Thymus (tissue), 11 donors: ENCODE measurements at regions not wholly inside any gene's neighbourhood (a gene's known extent, or its start where the extent isn't known, plus 50 kb on each side); places are given as distances from the start of the nearest gene placed in this dataset.

ENCODE experiments used
- DNase-seq, 9 donors: peaks; one replicate each; pipeline ENCODE4 v3.0.0-alpha.2; 2013; ENCODE audit warnings: low spot score in 9 of 9, low read depth in 6 of 9, missing footprints in 1 of 9
- H3K27ac ChIP-seq, 2 donors: one replicate each; pipeline ENCODE4 v1.5.1; 2013; ENCODE audit warnings: control low read depth in 1 of 2, low read depth in 1 of 2, low read length in 1 of 2, mild to moderate bottlenecking in 1 of 2, moderate library complexity in 1 of 2
- H3K27me3 ChIP-seq, 2 donors: one replicate each; pipeline ENCODE4 v1.5.1; 2013; ENCODE audit warnings: low read length in 1 of 2; ENCODE audit not compliant: control insufficient read depth in 2 of 2, insufficient read depth in 1 of 2
- H3K36me3 ChIP-seq, 2 donors: one replicate each; pipeline ENCODE4 v1.5.1; 2013; ENCODE audit warnings: low read length in 1 of 2, mild to moderate bottlenecking in 1 of 2, moderate library complexity in 1 of 2; ENCODE audit not compliant: control insufficient read depth in 2 of 2, insufficient read depth in 2 of 2
- H3K4me1 ChIP-seq, 2 donors: one replicate each; pipeline ENCODE4 v1.5.1; 2013; ENCODE audit warnings: low read length in 2 of 2; ENCODE audit not compliant: control insufficient read depth in 2 of 2, insufficient read depth in 2 of 2
- H3K4me3 ChIP-seq, 2 donors: one replicate each; pipeline ENCODE4 v1.5.1; 2013; ENCODE audit warnings: low read length in 2 of 2, control low read depth in 1 of 2, mild to moderate bottlenecking in 1 of 2
- H3K9me3 ChIP-seq, 2 donors: one replicate each; pipeline ENCODE4 v1.5.1; 2013; ENCODE audit warnings: low read length in 1 of 2, mild to moderate bottlenecking in 1 of 2; ENCODE audit not compliant: control insufficient read depth in 2 of 2, insufficient read depth in 1 of 2
- WGBS: extraction: QIAGEN DNeasy Blood & Tissue Kit; methylation state at CpG from one replicate; pipeline ENCODE4 v1.1.7; 2013; 5-methylcytosine and 5-hydroxymethylcytosine counted together
- donor health status: healthy.

DNA sequence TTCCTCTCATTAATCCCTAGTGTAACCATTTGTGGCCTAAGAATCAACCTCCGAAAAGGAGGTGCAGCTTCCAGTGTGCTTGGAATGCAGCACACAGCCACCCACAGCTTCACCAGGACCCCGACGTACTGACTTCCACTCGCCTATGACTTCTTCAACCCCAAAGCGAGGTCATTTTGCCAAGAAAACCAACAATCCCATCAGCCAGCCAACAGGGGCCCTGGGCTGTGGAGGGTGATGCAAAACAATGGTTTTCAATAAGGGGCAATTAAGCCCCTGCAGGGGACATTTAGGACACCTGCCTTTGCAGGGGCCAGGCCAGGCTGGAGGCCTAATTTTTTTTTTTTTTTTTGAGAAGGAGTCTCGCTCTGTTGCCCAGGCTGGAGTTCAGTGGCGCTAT, 158.1 kb upstream of the SKOR2 start:
- Histone ChIP-seq H3K4me3 (no peak overlapping the region), H3K36me3 (no peaks in the 10 kb centered on the region), H3K27ac (no peak overlapping the region), H3K27me3 (no peaks in the 10 kb centered on the region), H3K4me1 (no peaks in the 10 kb centered on the region), H3K9me3 (no peaks in the 10 kb centered on the region)
- no peak for DNase-seq
- WGBS: 95% methylated on average over 7 of the region's 7 CpGs

DNA sequence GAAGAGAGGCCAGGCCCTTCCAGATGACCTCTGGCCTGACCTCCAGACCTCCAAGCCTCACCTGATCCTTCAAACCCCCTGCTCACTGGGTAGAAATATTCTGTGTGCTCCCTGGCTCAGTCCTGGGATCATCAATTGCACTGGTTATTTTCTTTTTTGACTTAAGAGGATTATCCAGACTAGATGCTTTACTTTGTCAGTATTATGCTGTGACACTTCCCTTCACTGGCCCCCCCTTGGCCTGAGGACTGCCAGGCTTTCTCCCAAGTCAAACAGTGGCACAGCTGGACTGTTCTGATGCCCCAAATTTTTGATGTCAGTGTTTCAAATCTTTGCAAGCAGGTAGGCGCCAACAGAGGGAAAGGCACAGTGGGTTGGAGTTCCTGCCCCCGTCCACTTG, 156.3 kb upstream of the SKOR2 start:
- Histone ChIP-seq H3K27me3 (no peaks in the 10 kb centered on the region), H3K4me1 (no peaks in the 10 kb centered on the region), H3K27ac (no peak overlapping the region), H3K36me3 (no peaks in the 10 kb centered on the region), H3K9me3 (no peaks in the 10 kb centered on the region), H3K4me3 (no peak overlapping the region)
- 97% methylated on average over 2 of the region's 2 CpGs for WGBS
- no peak for DNase-seq

DNA sequence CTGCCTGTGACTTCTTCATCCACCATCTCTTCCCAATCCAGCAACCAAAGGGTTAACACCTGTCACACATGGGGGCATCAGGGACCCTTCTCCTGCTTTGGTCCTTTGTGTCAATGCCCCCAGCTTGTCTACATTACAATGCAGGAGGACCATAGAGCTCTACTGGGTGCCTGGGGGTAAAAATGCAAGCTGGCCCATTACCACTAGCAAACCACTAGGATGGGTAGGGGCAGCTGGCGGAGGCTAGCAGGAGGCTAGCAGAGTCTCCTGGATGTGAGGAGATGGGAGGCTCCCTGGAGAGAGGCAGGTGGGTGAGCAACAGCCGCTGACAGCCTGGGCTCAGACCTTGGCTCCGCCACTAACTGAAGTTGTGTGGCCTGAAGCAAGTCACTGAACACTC, 153.4 kb upstream of the SKOR2 start:
- H3K27me3 ChIP-seq: no peaks in the 10 kb centered on the region
- no peaks in the 10 kb centered on the region for H3K4me1 ChIP-seq
- no peaks in the 10 kb centered on the region for H3K9me3 ChIP-seq
- no peak for DNase-seq
- 89% methylated on average over 3 of the region's 3 CpGs for WGBS
- no peak overlapping the region for H3K4me3 ChIP-seq
- H3K36me3 ChIP-seq: no peaks in the 10 kb centered on the region
- no peak overlapping the region for H3K27ac ChIP-seq

DNA sequence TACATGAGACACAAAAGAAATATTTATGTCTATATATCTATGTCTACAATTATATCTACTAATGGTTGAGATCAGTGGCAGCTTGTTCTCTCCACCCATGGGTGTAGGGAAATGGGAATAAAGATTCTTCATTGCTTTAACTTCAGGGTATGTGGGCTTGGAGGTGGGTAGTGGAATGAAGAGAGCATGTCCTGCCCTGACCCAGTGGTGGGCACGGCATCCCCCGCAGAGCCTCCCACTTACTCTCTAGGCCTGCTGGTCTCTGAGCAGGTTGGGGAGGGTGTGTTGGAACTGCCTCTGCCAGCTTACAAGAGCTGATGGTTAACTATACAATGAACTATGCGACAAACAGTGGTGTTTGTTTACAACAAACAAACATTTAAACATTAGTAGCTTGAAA, 152.5 kb upstream of the SKOR2 start:
- no peak overlapping the region for H3K4me3 ChIP-seq
- WGBS: 85% methylated on average over 3 of the region's 3 CpGs
- H3K4me1 ChIP-seq: no peaks in the 10 kb centered on the region
- H3K27ac ChIP-seq: no peak overlapping the region
- no peak for DNase-seq
- no peaks in the 10 kb centered on the region for H3K27me3 ChIP-seq
- H3K9me3 ChIP-seq: no peaks in the 10 kb centered on the region
- H3K36me3 ChIP-seq: no peaks in the 10 kb centered on the region

DNA sequence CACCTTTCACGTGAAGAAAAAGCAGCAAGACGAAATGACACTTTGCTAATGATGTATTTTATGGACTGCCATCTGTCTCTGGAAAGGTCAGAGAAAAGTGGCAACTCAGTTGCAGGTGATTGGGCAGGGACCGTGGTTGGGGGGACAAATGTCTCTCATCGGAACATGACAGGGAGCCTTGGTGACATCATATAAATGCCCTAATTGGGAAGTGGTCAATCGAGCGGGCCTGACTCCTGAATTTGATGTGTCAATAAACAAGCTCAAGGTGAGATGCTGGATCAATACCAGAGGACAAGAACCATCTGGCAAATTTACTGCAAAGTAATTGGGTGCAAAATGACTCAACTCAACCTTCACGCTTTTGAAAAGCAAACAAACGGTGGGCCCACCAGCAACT, 151.9 kb upstream of the SKOR2 start:
- no peak for DNase-seq
- no peak overlapping the region for H3K27ac ChIP-seq
- 68% methylated on average over 8 of the region's 8 CpGs for WGBS

DNA sequence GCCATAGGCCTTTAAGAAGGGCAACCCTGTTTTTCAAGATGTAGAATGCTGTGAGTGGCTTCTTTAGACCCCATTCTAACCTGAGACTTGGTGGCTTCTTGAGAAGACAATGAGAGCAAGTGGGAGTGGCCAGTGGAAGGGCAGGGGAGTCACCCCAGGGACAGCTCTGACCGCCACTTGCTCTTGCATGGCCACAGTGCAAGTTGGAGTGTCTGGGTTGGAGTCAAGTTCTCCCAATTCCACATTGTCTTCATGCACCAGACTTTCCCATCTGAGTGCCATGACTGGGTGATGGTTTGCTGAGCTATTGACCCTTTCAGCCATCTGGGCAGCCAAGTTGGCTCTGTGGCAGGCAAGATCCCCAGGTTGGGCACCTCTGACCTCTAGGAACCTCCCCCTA, 148.0 kb upstream of the SKOR2 start:
- H3K36me3 ChIP-seq: no peaks in the 10 kb centered on the region
- WGBS: 92% methylated on average over 1 of the region's 1 CpG
- no peaks in the 10 kb centered on the region for H3K9me3 ChIP-seq
- no peaks in the 10 kb centered on the region for H3K4me1 ChIP-seq
- H3K27me3 ChIP-seq: no peaks in the 10 kb centered on the region
- no peak overlapping the region for H3K4me3 ChIP-seq
- H3K27ac ChIP-seq: no peak overlapping the region
- no peak for DNase-seq

More for the DNA sequence above, 151.9 kb upstream of the SKOR2 start:
- Histone ChIP-seq H3K4me3 (no peak overlapping the region), H3K36me3 (no peaks in the 10 kb centered on the region), H3K27me3 (no peaks in the 10 kb centered on the region), H3K4me1 (no peaks in the 10 kb centered on the region), H3K9me3 (no peaks in the 10 kb centered on the region)

DNA sequence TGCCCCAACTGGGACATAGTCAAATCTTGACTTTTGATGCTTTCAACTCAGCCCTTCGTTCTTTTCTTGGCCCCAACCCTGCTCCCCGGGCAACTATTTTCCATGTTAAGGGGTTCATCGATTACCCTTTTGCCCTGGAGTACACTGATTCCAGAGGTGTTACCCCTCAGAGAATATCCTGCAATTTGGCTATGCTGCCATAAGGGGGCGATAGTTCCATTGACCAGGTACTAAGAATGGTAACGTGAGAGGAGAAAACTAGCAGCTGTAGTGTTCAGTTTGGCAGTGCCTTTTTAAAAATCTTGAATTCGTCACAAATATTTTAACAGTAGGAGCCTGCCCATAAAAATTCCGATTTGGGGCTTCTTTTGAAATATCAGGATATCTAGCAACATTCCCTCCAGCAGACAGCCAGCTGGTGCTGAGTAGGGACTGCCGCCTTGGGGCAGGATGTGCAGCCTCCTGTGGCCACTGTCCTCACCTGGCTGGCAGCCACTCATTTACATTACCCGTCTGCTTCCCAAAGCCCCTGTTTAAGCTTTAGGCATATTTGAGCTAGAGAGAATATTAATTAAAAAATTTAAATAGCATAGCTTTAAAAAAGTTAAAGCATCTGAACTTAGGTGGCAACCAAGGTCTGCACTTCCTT, 146.3 kb upstream of the SKOR2 start:
- DNase-seq: no peak
- Histone ChIP-seq H3K4me1 (no peaks in the 10 kb centered on the region), H3K27ac (no peak overlapping the region), H3K4me3 (no peak overlapping the region), H3K27me3 (no peaks in the 10 kb centered on the region), H3K9me3 (no peaks in the 10 kb centered on the region), H3K36me3 (no peaks in the 10 kb centered on the region)
- 35% methylated on average over 9 of the region's 9 CpGs for WGBS

DNA sequence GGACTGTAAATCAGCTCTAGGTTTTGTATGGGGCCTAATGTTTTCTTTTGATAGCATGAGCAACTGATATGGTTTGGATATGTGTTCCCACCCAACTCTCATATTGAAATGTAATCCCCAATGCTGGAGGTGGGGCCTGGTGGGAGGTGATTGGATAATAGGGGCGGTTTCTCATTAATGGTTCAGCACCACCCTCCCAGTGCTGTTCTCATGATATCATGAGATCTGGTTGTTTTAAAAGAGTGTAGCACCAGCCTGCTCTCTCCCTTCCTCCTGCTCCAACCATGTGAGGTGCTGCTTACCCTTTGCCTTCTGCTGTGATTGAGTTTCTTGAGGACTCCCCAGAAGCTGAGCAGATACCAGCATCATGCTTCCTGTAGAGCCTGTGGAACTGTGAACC, 140.2 kb upstream of the SKOR2 start:
- no peaks in the 10 kb centered on the region for H3K9me3 ChIP-seq
- no peaks in the 10 kb centered on the region for H3K36me3 ChIP-seq
- no peak overlapping the region for H3K27ac ChIP-seq
- no peaks in the 10 kb centered on the region for H3K4me1 ChIP-seq
- DNase-seq: no peak
- WGBS: 96% methylated on average over 1 of the region's 1 CpG
- no peak overlapping the region for H3K4me3 ChIP-seq
- no peaks in the 10 kb centered on the region for H3K27me3 ChIP-seq

DNA sequence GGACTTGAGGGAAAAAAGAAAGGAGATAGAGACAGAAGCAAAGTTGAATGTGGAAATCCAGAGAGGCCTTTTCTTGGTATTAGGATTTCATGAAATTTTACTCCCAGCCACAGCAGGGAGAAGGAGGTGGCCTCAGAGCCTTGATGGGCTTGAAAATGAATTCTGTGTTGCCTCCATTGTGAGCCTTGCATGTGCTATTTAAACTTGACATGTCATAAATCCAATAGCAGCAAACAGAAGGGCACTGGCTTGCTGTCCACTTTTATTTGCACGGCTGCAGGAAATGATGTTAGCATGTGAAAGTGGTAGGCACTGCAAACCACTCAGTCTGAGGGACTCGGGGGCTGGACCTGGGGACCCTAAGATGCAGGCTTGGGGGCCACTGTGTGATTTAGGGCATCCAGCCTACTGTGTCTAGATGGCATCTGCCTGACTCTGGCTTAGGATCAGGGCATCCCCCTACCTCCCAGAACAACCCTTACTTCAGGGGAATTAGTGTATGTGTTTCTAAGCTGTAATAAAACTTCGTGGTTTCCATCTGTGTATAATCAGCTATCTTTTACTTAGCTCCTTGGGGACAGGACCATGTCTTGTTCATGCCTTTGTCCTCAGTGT, 139.1 kb upstream of the SKOR2 start:
- Histone ChIP-seq H3K27me3 (no peaks in the 10 kb centered on the region), H3K36me3 (no peaks in the 10 kb centered on the region), H3K4me1 (no peaks in the 10 kb centered on the region), H3K27ac (no peak overlapping the region), H3K4me3 (no peak overlapping the region), H3K9me3 (no peaks in the 10 kb centered on the region)
- WGBS: 39% methylated on average over 3 of the region's 3 CpGs
- no peak for DNase-seq
